Posterior cingulate gyrus (tissue), 11 donors: ENCODE measurements at regions not wholly inside any gene's neighbourhood (a gene's known extent, or its start where the extent isn't known, plus 50 kb on each side); places are given as distances from the start of the nearest gene placed in this dataset.
"Not testable (repeated sequence)": the region's sequence is repeated elsewhere in the genome, so short reads cannot be mapped to it uniquely, and the experiment has no call there.

Source experiments
- DNase-seq, 10 donors: peaks; one replicate each; pipeline versions ENCODE4 v3.0.0 to v3.0.0-alpha.2; 2020 to 2021; ENCODE audit warnings: mixed read lengths in 3 of 10
- intact Hi-C: fragments of 100-400 bp; cut with DNase I; formaldehyde crosslinking; loops from one replicate; pipeline ENCODE4 v1.15.1; 2023

GRCh38 chr2:38484957-38485356 lies 107.9 kb upstream of the ATL2 start:
- peak in 1 of 10 donors; percentile 42 for DNase-seq
- intact Hi-C loops: no loop called here

DNA sequence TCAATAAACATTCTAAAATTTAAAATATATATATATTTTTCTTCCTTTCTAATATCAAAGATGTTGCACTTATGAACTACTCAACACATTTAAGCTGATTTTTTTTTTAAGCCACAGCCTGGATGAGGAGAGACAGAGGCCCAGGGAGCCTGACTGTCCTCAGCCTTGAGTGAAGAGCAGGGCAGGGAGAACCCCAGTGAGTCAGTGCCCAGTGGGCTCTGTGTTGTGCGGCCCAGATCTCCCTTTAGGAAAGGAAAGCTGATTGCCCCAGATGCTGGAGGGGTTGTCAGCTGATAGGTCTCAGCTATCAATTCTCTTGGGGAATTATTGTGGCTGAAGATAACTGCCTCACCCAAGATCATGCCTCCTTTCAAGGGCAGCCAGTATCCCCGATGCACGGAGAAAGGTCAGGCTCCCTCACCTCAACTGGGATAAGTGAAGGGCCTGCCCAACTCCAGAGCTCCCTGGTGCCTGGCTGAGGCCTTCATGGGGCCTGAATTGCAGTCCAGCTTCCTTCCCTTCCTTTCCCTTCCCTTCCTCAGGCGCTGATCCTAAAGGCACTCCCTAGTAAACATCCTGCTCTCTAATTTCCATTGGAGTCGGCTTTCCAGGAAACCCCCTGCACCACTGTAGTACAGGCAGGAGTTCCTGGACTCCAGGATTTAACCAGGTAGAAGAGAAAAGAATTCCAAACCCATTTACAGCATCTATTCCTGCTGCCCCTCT lies 106.9 kb upstream of the ATL2 start:
- intact Hi-C loops: no loop called here
- peak in 1 of 10 donors; percentile 54 for DNase-seq

GRCh38 chr2:38482710-38483109 lies 105.6 kb upstream of the ATL2 start:
- intact Hi-C loops: not testable (repeated sequence)

DNA sequence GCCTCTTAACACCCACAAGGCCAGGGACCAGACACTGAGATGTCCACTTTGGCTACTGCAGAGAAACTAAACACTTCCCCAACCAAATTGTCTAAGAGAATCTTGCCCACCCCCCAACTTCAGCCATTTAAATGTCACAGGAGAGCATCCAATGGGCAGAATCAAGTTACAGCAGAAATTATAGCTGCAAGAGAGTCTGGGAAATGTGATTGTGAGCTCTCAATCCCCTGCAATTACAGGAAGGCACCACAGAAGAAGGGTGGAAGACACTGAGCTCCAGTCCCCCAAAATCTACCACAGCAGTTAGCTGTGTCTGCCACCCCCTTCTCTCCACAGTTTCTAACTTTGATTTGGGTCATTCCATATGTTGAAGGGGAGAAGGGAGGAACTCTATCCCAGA lies 103.5 kb upstream of the ATL2 start:
- intact Hi-C loops: no loop called here
- DNase-seq: no peak

More at GRCh38 chr2:38482710-38483109, 105.6 kb upstream of the ATL2 start:
- not testable (repeated sequence) for DNase-seq

GRCh38 chr2:38477006-38477405 lies 99.9 kb upstream of the ATL2 start:
- intact Hi-C loops: no loop called here
- DNase-seq: no peak

GRCh38 chr2:38475567-38475881 lies 98.5 kb upstream of the ATL2 start:
- intact Hi-C loops: no loop called here
- no peak for DNase-seq

- intact Hi-C loops: no loop called here
- no peak for DNase-seq
Measured at GRCh38 chr2:38474715-38475566, 97.9 kb upstream of the ATL2 start.

DNA sequence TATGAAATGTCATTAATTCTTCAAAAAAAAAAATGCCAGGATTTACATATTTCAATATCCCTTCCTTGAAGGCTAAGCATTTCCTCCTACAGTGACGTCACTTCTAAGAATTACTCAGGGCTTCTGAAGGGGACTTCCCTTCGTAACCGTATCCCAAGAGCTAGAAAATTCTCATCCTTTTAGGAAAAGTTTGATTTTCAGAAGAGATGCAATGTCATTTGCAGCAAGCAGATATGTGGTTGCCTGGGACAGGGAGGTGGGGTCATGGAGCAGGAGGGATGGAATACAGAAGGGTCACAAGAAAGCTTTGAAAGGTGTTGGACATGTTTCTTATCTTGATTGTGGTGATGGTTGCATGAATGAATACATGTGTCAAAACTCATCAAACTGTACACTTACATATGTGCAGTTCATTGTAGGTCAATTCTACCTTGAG lies 97.0 kb upstream of the ATL2 start:
- no peak for DNase-seq
- intact Hi-C loops: no loop called here

DNA sequence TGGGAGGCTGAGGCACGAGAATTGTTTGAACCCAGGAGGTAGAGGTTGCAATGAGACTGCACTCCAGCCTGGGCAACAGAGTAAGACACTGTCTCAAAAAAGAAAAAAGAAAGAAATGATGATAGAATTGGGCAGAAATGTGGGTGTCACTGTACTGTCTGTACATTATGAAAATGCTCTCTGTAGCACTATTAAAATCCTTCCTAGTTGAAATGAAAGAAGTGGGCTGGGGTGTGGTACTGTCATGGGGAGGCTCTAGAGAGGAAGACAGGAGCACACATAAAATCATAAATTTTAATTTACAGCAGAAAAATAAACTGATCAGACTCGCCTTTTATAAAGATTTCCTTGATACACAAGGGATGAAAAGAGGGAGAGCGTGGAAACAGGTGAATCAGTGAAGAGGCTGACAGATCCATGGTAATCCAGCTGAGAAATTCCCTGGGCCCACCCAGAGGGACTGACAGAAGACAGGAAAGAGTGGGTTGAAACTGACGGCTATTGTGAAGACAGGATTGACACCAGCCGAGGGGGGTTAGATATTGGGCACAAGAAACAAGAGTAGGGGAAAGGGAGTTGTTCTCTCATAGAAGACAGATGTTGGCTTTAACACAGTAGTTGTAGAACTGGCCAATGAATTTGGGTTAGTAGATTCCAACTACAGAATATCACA lies 96.4 kb upstream of the ATL2 start:
- DNase-seq: no peak
- intact Hi-C loops: no loop called here

GRCh38 chr2:38470115-38470514 lies 93.0 kb upstream of the ATL2 start:
- intact Hi-C loops: no loop called here
- DNase-seq: no peak

- intact Hi-C loops: no loop called here
- peak in 1 of 10 donors; percentile 8 for DNase-seq
Measured at GRCh38 chr2:38467768-38468455, 90.8 kb upstream of the ATL2 start.

- intact Hi-C loops: no loop called here
- DNase-seq: peak in 1 of 10 donors; percentile 52
Measured at GRCh38 chr2:38466876-38467767, 90.0 kb upstream of the ATL2 start.

GRCh38 chr2:38466409-38466808 lies 89.3 kb upstream of the ATL2 start:
- intact Hi-C loops: no loop called here
- no peak for DNase-seq

DNA sequence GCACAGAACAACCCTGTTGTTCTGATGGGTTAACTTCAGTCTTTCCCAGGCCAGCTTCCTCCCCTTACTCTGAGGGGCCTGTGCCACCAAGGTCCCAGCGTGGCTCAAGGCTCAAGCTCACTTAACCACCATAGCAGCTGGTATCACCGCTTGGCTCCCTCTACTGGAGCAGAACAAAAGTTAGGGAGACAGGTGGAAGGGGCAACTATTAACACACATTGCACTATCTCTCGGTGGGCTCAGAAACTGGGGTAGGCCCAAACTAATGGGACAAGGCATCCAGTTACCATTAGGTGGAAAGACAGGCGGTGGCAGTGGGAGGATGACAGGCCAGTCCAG lies 88.7 kb upstream of the ATL2 start:
- intact Hi-C loops: no loop called here
- no peak for DNase-seq

GRCh38 chr2:38464971-38465788 lies 88.1 kb upstream of the ATL2 start:
- no peak for DNase-seq
- intact Hi-C loops: no loop called here

DNA sequence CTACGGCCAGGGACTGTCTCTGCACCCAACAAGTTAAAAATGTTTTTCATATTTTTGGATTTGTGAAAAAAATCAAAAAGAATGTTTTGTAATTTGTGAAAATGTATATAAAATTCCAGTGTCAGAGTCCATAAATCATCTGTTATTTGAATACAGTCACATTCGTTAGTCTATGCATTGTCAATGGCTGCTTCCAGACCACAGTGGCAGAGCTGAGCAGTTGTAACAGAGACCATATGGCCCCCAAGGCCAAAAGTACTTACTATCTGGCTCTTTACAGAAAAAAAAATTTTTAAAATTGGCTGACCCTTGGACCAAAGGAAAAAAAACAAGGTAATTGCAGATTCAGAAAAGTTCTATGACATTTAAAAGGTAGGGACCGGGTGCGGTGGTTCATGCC lies 86.7 kb upstream of the ATL2 start:
- DNase-seq: no peak
- intact Hi-C loops: no loop called here

DNA sequence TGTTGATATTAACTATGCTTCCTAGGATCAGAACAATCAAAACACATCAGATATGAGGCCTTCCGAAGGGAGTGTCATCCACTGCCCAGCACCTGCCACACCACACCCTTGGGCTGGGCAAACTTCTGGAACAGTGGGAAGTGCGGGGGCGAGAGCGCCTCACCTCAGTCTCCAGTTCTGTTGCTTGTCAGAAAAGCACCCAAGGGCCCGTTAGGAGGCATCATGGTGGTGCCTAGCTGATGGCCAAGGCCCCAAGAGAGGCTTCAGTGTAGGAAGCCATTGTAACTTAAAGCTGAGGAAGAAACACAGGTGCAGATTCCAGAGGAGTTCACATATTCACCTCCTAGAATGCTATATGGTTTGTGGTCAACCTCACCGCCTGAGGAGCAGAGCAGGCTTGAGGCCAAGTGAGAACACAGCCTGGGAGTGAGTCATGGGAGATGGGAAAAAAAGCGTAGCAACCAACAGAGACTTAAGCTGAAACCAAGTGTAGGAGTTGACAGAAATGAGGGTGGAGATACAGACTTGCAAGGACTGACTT lies 85.1 kb upstream of the ATL2 start:
- DNase-seq: peak in 6 of 10 donors; percentile 18 to 88 (median 35)
- intact Hi-C loops: no loop called here

DNA sequence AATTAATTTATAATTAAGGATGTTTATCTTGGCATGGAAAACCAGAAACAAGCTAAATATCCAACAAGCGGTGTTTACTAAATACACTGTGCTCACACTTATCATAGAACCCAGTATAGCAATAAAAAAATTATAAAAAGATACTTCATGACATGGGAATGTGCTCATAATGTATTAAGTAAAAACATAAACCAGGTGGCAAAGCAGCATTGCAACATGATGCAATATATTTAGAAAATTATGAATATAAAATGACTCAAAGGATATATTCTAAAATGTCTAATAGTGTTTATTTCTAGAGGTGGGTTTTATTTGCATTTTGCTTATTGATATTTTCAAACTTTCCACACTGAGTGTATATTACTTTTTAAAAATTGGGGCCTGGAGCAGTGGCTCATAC lies 84.4 kb upstream of the ATL2 start:
- intact Hi-C loops: no loop called here
- no peak for DNase-seq

GRCh38 chr2:38460313-38460712 lies 83.2 kb upstream of the ATL2 start:
- intact Hi-C loops: no loop called here
- no peak for DNase-seq
